Heart right ventricle (tissue), 16 donors: ENCODE measurements at regions not wholly inside any gene's neighbourhood (a gene's known extent, or its start where the extent isn't known, plus 50 kb on each side); places are given as distances from the start of the nearest gene placed in this dataset.

Experiments
- ATAC-seq, 8 donors: fragments of 200-7000 bp; cut with Tn5 transposase; one replicate each; pipeline ENCODE4 v1.9.1; 2020; ENCODE audit warnings: mild to moderate bottlenecking in 8 of 8, moderate library complexity in 8 of 8, moderate number of reproducible peaks in 1 of 8
- DNase-seq, 2 donors: peaks; one replicate each; pipeline ENCODE4 v3.0.0-alpha.2; 2020
- H3K27ac ChIP-seq, 10 donors: fragments of 200-600 bp; sonication (generic) in 2 of 10; one replicate each; pipeline versions ENCODE4 v1.5.0 to v1.8.0; 2020 to 2022; ENCODE audit warnings: mild to moderate bottlenecking in 3 of 10
- H3K27me3 ChIP-seq, 7 donors: fragments of 200-600 bp; one replicate each; pipeline ENCODE4 v1.8.0; 2021 to 2022; ENCODE audit warnings: mild to moderate bottlenecking in 2 of 7
- H3K36me3 ChIP-seq, 9 donors: fragments of 200-600 bp; sonication (generic) in 1 of 9; one replicate each; pipeline versions ENCODE4 v1.5.0 to v1.8.0; 2020 to 2022; ENCODE audit warnings: mild to moderate bottlenecking in 2 of 9
- H3K4me1 ChIP-seq, 9 donors: fragments of 200-600 bp; sonication (generic) in 1 of 9; one replicate each; pipeline versions ENCODE4 v1.5.0 to v1.8.0; 2020 to 2022; ENCODE audit warnings: mild to moderate bottlenecking in 4 of 9
- H3K4me3 ChIP-seq, 10 donors: fragments of 200-600 bp; sonication (generic) in 2 of 10; one replicate each; pipeline versions ENCODE4 v1.5.0 to v1.8.0; 2020 to 2022; ENCODE audit warnings: mild to moderate bottlenecking in 7 of 10, moderate library complexity in 2 of 10
- H3K9me3 ChIP-seq, 11 donors: fragments of 200-600 bp in 10 of 11; sonication (generic) in 2 of 11; one replicate each; pipeline versions ENCODE4 v1.5.0 to v1.8.0; 2013 to 2022; ENCODE audit warnings: mild to moderate bottlenecking in 2 of 11, control low read depth in 1 of 11, moderate library complexity in 1 of 11
- WGBS, 2 donors: extraction: QIAGEN DNeasy Blood & Tissue Kit; methylation state at CpG; one replicate each; pipeline ENCODE4 v1.1.7; 2013; ENCODE audit warnings: inconsistent platforms in 1 of 2; 5-methylcytosine and 5-hydroxymethylcytosine counted together
- intact Hi-C, 10 donors: fragments of 100-400 bp; cut with DNase I; formaldehyde crosslinking; loops; one replicate each; pipeline versions ENCODE4 v1.11.1 to v1.14.2; 2022
- TF ChIP-seq, protein P1 (sequence below), 9 donors: fragments of 200-600 bp; sonication (generic) in 2 of 9; IDR thresholded peaks; one replicate each; pipeline versions ENCODE4 v1.5.0 to v1.8.0; 2021 to 2022; ENCODE audit warnings: antibody characterized with exemption in 9 of 9, mild to moderate bottlenecking in 5 of 9, moderate library complexity in 1 of 9
- donor health status: Arrhythmogenic right ventricular cardiomyopathy.
- donor health status: ischemic (EF 13 %, LVEDD 7.1; RV severe dilation, severe dysfunction).
- donor health status: healthy with polysubstance abuse.
- donor health status: DM: no; HTN: yes; CAD: no.
- donor health status: DM: no; HTN: no; CAD: no.
- donor health status: ischemic (EF 25% LVEDD 6.9; RV normal size, moderate dysfunction).
- donor health status: ischemic (EF 25% LVEDD 5.7; RV mildly dilated, moderate dysfunction).
- donor health status: healthy.
- donor health status: DM: yes; HTN: yes; CAD: no.
- donor health status: Ischemic cardiomyopathy.
- donor health status: ischemic (EF 35%, LVEDD 5.7; RV mildly dilated, moderate dysfunction).
- donor health status: nonischemic (EF 11% LVEDD 7.7; RV severe dilation, severe dysfunction).
- donor health status: DM: yes; HTN: yes; CAD: no.
- donor health status: PGD.
- donor health status: ischemic (EF 29% LVEDD 5.4; RV normal size, mild dysfunction).
- donor health status: nonischemic (EF 23%, LVEDD 6.1; RV moderate dilation, normal function).

DNA sequence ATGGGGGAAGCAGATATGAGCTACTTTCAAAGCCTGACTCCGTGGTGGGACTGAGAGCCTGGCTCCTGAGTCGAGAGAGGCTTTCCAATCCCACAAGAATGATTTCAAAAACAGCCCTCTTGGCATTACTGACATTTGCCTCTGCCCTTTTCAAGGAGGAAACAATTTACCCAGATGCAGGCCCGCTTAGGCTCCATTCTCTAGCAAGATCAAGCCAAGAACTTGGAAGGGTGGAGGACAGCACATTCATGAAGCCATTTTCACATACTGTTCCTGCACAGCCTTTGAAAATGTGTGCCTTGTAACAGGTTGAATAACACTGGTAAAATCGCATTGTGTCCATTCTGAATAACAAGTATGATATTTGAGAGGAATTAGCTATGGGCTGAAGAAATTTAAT is 58.2 kb upstream of the EED start:
- ATAC-seq (peak in 1 of 8 donors; percentile 62), DNase-seq (no peak)
- no peak overlapping the region for H3K4me3 ChIP-seq
- H3K9me3 ChIP-seq: no peaks in the 10 kb centered on the region
- WGBS, 2 donors: 52 to 72% methylated on average over 4 of the region's 4 CpGs
- TF ChIP-seq, protein P1, sequence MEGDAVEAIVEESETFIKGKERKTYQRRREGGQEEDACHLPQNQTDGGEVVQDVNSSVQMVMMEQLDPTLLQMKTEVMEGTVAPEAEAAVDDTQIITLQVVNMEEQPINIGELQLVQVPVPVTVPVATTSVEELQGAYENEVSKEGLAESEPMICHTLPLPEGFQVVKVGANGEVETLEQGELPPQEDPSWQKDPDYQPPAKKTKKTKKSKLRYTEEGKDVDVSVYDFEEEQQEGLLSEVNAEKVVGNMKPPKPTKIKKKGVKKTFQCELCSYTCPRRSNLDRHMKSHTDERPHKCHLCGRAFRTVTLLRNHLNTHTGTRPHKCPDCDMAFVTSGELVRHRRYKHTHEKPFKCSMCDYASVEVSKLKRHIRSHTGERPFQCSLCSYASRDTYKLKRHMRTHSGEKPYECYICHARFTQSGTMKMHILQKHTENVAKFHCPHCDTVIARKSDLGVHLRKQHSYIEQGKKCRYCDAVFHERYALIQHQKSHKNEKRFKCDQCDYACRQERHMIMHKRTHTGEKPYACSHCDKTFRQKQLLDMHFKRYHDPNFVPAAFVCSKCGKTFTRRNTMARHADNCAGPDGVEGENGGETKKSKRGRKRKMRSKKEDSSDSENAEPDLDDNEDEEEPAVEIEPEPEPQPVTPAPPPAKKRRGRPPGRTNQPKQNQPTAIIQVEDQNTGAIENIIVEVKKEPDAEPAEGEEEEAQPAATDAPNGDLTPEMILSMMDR (IDR thresholded peaks at IDR 0.05): no peak
- H3K27me3 ChIP-seq: no peaks in the 10 kb centered on the region
- no peaks in the 10 kb centered on the region for H3K36me3 ChIP-seq
- intact Hi-C loops: no loop called here
- H3K4me1 ChIP-seq: peaks cover 0 to 44% (median 34%) of the 10 kb centered on the region in 9 donors
- peak overlapping the region in 9 of 10 donors; percentile 8 to 74 (median 34) for H3K27ac ChIP-seq

DNA sequence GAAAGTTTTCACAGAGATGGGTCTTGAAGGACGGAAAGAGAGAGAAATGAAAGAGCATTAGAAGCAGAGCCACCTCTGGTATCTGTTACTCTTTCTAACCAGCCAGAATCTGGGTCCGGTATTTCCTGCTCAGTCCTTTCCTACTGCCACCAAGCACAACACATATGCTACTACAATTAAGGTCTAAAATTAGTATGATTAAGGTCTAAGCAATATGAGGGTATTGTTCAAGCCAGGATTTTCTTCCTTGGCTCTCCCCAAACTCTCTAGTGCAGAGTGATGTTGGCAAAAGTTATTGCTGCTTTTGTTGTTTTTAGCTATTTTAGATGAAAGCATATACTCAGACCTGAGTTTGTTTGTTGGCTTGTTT is 59.2 kb upstream of the EED start:
- intact Hi-C loops: no loop called here
- H3K4me3 ChIP-seq: no peak overlapping the region
- H3K27ac ChIP-seq: peak overlapping the region in 9 of 10 donors; percentile 8 to 74 (median 34)
- peaks cover 0 to 48% (median 34%) of the 10 kb centered on the region in 9 donors for H3K4me1 ChIP-seq
- TF ChIP-seq, protein P1 (IDR thresholded peaks at IDR 0.05): no peak
- no peak for DNase-seq
- no peaks in the 10 kb centered on the region for H3K36me3 ChIP-seq
- ATAC-seq: peak in 7 of 8 donors; percentile 29 to 67 (median 62)
- H3K9me3 ChIP-seq: no peaks in the 10 kb centered on the region
- WGBS, 2 donors: 46 to 59% methylated on average over 2 of the region's 2 CpGs
- H3K27me3 ChIP-seq: no peaks in the 10 kb centered on the region

DNA sequence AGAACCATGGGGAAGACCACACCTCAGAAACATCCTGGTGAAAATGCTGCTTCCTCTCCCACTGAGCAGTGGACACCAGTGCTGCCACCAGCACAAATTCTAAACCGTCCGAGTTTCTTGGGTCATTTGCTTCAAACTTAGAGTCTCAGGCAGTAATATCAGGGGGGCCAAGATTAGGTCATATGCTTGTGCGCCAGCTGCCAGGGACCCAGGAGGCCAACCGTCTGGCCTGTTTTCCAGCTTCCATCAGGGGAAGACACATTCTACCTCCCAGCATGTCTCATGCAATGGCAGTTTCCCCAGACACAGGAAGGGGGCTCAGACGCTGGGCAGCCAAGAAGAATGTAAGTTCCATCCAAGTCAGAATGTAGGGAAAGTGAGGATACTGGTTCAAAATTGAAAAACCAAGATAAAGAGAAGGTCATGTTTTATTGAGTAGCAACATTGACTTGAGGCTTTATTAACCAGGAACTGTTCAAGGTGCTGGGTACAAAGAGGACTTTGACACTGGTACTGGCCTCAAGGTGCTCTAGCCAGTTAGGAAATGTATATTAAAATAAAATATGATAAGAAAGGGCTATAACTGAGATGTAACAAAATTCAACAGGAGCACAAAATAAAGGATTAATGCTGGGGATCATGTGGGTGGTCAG is 59.7 kb upstream of the EED start:
- DNase-seq: peak in 1 of 2 donors; percentile 19
- TF ChIP-seq, protein P1 (IDR thresholded peaks at IDR 0.05): peak in 1 of 9 donors; percentile 4
- intact Hi-C loops: no loop called here
- no peaks in the 10 kb centered on the region for H3K27me3 ChIP-seq
- H3K4me1 ChIP-seq: peaks cover 0 to 53% (median 39%) of the 10 kb centered on the region in 9 donors
- no peaks in the 10 kb centered on the region for H3K36me3 ChIP-seq
- WGBS, 2 donors: 54 to 64% methylated on average over 5 of the region's 5 CpGs
- H3K4me3 ChIP-seq: no peak overlapping the region
- no peaks in the 10 kb centered on the region for H3K9me3 ChIP-seq
- peak overlapping the region in 9 of 10 donors; percentile 10 to 74 (median 34) for H3K27ac ChIP-seq
- ATAC-seq: peak in 7 of 8 donors; percentile 5 to 66 (median 33)

DNA sequence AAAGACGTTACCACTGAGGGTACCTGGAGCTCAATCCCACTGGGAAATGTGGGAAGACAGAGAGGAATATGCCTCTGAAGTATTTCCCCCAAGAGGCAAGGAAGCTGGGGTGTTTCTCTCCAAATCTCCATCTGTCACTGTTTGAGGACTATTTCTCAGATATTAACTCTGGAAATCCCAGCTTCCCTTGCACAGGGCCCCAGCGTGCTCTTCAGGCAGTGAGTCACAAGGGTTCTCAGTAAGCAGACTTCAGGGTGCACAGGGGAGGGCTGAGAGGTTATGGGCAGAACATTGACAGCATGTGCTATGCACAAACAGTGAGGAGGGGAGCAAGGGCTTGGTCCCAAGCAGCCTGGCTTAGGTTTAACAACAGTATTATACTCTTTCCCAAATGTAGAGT is 60.9 kb upstream of the EED start:
- intact Hi-C loops: no loop called here
- WGBS, 2 donors: 71 to 72% methylated on average over 2 of the region's 2 CpGs
- Histone ChIP-seq H3K27ac (peak overlapping the region in 2 of 10 donors; percentile 25 to 74), H3K27me3 (no peaks in the 10 kb centered on the region), H3K4me1 (peaks cover 0 to 64% (median 48%) of the 10 kb centered on the region in 9 donors), H3K4me3 (no peak overlapping the region), H3K36me3 (no peaks in the 10 kb centered on the region), H3K9me3 (no peaks in the 10 kb centered on the region)
- TF ChIP-seq, protein P1 (IDR thresholded peaks at IDR 0.05): no peak
- DNase-seq: no peak
- ATAC-seq: no peak
